ENCODE measurements at regions not wholly inside any gene's neighbourhood (a gene's known extent, or its start where the extent isn't known, plus 50 kb on each side); places are given as distances from the start of the nearest gene placed in this dataset.

DNA sequence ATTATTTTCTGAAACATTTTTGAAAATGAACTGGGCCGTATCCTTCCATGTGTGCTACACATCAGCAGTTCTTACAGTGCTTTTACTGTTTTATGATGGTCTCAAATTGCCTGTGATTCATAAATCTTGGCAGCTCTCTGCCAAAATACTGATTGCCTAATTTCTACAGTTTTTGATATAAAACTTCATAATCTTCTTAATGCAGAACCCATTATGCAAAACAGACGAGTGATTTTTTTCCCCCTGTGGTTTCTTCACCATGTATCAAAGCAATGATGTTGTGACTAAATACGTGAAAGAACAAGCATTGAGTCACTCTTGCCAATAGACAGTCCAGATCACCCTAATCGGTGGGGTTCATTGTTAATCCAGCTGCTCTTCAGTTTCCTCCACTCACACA, 156.4 kb upstream of the WDR1 start:
- Histone ChIP-seq H3K9me3 (ENCODE audit: low read length) (no peaks in the 10 kb centered on the region), H2AFZ (ENCODE audit: low read length) (no peak overlapping the region), H3K4me1 (ENCODE audit: insufficient read depth, low read length) (no peaks in the 10 kb centered on the region), H3K4me2 (ENCODE audit: low read depth, low read length) (no peak overlapping the region), H3K36me3 (replicated peaks in 1 of 2; ENCODE audit: control insufficient read depth in 1 of 2, insufficient read depth in 2 of 2, low read length in 2 of 2) (no peaks in the 10 kb centered on the region), H4K20me1 (ENCODE audit: insufficient read depth, low read length) (no peaks in the 10 kb centered on the region), H3K9ac (ENCODE audit: insufficient read depth, low read depth, low read length) (no peak overlapping the region), H3K27me3 (ENCODE audit: control insufficient read depth in 1 of 2, insufficient read depth in 2 of 2, low read length in 2 of 2) (peaks cover 0 to 23% of the 10 kb centered on the region in 2 experiments; a peak in 3 of 5 replicates), H3K4me3 (replicated peaks in 1 of 3; ENCODE audit: insufficient read depth in 1 of 3, low read depth in 2 of 3, low read length in 3 of 3) (no peak overlapping the region), H3K79me2 (ENCODE audit: insufficient read depth, low read length) (no peaks in the 10 kb centered on the region), H3K27ac (ENCODE audit: extremely low read length, insufficient read depth, low read length) (no peak overlapping the region)
- FAIRE-seq (no peak), DNase-seq (ENCODE audit: low spot score) (no peak), ATAC-seq (no peak)
- POLR2A ChIA-PET: no interaction called here
- intact Hi-C loops (cut with micrococcal nuclease; ENCODE audit: unreplicated experiment) (no loop called here), in situ Hi-C loops (cut with HindIII; ENCODE audit: extremely low pct_ligation_motif_present, low pct_unique_long_range_greater_than_20kb) (no loop called here)
- 1% methylated on average over 4 of the region's 4 CpGs for WGBS (ENCODE audit: low lambda C conversion rate)
- CTCF ChIA-PET (ENCODE audit: low intra/inter-chr PET ratio, low total read pairs): no interaction called here
- no TSS peak for BruUV-seq (replicated peaks)
- no peak for TF ChIP-seq MED8 (CRISPR knock-in tag; IDR thresholded peaks at IDR 0.05; ENCODE audit: insufficient replicate concordance)
- TF ChIP-seq, protein P1, sequence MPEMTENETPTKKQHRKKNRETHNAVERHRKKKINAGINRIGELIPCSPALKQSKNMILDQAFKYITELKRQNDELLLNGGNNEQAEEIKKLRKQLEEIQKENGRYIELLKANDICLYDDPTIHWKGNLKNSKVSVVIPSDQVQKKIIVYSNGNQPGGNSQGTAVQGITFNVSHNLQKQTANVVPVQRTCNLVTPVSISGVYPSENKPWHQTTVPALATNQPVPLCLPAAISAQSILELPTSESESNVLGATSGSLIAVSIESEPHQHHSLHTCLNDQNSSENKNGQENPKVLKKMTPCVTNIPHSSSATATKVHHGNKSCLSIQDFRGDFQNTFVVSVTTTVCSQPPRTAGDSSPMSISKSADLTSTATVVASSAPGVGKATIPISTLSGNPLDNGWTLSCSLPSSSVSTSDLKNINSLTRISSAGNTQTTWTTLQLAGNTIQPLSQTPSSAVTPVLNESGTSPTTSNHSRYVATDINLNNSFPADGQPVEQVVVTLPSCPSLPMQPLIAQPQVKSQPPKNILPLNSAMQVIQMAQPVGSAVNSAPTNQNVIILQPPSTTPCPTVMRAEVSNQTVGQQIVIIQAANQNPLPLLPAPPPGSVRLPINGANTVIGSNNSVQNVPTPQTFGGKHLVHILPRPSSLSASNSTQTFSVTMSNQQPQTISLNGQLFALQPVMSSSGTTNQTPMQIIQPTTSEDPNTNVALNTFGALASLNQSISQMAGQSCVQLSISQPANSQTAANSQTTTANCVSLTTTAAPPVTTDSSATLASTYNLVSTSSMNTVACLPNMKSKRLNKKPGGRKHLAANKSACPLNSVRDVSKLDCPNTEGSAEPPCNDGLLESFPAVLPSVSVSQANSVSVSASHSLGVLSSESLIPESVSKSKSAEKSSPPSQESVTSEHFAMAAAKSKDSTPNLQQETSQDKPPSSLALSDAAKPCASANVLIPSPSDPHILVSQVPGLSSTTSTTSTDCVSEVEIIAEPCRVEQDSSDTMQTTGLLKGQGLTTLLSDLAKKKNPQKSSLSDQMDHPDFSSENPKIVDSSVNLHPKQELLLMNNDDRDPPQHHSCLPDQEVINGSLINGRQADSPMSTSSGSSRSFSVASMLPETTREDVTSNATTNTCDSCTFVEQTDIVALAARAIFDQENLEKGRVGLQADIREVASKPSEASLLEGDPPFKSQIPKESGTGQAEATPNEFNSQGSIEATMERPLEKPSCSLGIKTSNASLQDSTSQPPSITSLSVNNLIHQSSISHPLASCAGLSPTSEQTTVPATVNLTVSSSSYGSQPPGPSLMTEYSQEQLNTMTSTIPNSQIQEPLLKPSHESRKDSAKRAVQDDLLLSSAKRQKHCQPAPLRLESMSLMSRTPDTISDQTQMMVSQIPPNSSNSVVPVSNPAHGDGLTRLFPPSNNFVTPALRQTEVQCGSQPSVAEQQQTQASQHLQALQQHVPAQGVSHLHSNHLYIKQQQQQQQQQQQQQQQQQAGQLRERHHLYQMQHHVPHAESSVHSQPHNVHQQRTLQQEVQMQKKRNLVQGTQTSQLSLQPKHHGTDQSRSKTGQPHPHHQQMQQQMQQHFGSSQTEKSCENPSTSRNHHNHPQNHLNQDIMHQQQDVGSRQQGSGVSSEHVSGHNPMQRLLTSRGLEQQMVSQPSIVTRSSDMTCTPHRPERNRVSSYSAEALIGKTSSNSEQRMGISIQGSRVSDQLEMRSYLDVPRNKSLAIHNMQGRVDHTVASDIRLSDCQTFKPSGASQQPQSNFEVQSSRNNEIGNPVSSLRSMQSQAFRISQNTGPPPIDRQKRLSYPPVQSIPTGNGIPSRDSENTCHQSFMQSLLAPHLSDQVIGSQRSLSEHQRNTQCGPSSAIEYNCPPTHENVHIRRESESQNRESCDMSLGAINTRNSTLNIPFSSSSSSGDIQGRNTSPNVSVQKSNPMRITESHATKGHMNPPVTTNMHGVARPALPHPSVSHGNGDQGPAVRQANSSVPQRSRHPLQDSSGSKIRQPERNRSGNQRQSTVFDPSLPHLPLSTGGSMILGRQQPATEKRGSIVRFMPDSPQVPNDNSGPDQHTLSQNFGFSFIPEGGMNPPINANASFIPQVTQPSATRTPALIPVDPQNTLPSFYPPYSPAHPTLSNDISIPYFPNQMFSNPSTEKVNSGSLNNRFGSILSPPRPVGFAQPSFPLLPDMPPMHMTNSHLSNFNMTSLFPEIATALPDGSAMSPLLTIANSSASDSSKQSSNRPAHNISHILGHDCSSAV (CRISPR knock-in tag; IDR thresholded peaks at IDR 0.05; ENCODE audit: borderline replicate concordance): no peak
- TF ChIP-seq, protein P2, sequence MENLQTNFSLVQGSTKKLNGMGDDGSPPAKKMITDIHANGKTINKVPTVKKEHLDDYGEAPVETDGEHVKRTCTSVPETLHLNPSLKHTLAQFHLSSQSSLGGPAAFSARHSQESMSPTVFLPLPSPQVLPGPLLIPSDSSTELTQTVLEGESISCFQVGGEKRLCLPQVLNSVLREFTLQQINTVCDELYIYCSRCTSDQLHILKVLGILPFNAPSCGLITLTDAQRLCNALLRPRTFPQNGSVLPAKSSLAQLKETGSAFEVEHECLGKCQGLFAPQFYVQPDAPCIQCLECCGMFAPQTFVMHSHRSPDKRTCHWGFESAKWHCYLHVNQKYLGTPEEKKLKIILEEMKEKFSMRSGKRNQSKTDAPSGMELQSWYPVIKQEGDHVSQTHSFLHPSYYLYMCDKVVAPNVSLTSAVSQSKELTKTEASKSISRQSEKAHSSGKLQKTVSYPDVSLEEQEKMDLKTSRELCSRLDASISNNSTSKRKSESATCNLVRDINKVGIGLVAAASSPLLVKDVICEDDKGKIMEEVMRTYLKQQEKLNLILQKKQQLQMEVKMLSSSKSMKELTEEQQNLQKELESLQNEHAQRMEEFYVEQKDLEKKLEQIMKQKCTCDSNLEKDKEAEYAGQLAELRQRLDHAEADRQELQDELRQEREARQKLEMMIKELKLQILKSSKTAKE (CRISPR knock-in tag; IDR thresholded peaks at IDR 0.05; ENCODE audit: borderline replicate concordance): no peak
- TF ChIP-seq RXRB (CRISPR knock-in tag; IDR thresholded peaks at IDR 0.05; ENCODE audit: borderline replicate concordance): no peak
- no peak for TF ChIP-seq ZNF674 (CRISPR knock-in tag; IDR thresholded peaks at IDR 0.05; ENCODE audit: low read depth)
- no peak for TF ChIP-seq SMAD9 (CRISPR knock-in tag; IDR thresholded peaks at IDR 0.05)
